GM21526 (cell line): ENCODE measurements at regions not wholly inside any gene's neighbourhood (a gene's known extent, or its start where the extent isn't known, plus 50 kb on each side); places are given as distances from the start of the nearest gene placed in this dataset.

Experiments used
- ATAC-seq: cut with Tn5 transposase; IDR thresholded peaks from one replicate; pipeline ENCODE4 v1.9.1; 2021; ENCODE audit warnings: moderate library complexity; ENCODE audit not compliant: unreplicated experiment, low FRiP score

DNA sequence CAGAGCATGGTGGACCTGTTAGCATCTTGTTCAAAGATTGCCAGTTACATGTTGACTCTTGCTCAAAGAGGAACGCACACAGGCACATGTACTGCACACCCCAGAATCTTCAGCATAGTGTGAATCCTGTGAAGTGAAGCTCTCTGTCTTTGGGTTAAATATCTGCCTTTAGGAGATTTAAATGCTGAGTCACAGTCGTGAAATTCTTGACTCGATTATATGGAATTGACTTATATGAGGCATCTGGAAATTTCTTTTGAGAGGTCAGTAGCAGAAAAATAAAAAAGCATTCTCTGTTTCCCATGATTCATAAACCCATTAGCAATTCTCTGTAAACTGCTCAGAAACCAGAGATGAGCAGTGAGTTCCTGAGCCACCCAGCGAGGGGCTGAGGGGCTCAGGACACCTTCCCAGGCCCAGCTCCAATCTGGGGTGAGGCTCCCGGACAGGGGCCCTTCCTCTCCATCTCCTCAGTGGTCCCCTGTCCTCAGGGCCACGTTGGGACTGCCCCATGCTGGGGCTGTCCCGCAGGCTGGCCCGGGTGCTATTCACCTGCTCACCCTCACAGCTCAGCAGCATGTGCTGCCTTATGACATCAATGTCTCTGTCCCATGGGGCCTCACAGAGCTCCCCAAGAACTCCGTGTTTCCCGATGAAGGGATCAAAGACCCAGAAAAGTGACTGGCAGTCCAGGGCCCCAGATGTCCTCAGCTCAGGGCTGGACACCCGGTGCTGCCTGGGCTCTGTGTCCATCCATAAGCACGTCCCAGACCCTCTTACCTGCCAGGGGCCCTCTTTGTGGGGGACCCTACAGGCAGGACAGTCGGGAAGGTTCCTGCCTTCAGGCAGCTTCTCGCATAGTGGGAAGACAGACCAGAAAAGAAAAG lies 50.0 kb upstream of the INSIG1 start:
- no peak for ATAC-seq
